SK-N-SH treated with all-trans-retinoic acid at 6 μM for 48 hours (cell line): ENCODE measurements at regions not wholly inside any gene's neighbourhood (a gene's known extent, or its start where the extent isn't known, plus 50 kb on each side); places are given as distances from the start of the nearest gene placed in this dataset.

Source experiments
- BACH2 ChIP-seq: fragments of 250-450 bp; sonication (Bioruptor Pico); IDR thresholded peaks from 2 replicates; pipeline ENCODE4 v1.9.0; 2021; ENCODE audit warnings: mild to moderate bottlenecking, borderline replicate concordance
- TCF4 ChIP-seq: fragments of 250-450 bp; sonication (Bioruptor Pico); IDR thresholded peaks from 2 replicates; pipeline ENCODE4 v1.8.0; 2021; ENCODE audit warnings: mild to moderate bottlenecking, moderate library complexity, borderline replicate concordance
- ZFP3 ChIP-seq: fragments of 250-450 bp; sonication (Bioruptor Pico); IDR thresholded peaks from 2 replicates; pipeline ENCODE4 v1.5.0; 2020; ENCODE audit warnings: mild to moderate bottlenecking, moderate library complexity
- ZFP30 ChIP-seq: fragments of 450-650 bp; formaldehyde crosslinking; IDR thresholded peaks from 2 replicates; pipeline ENCODE4 v1.5.0; 2022; ENCODE audit warnings: mild to moderate bottlenecking, moderate library complexity
- TF ChIP-seq, protein P1 (sequence below): fragments of 250-450 bp; sonication (Bioruptor Pico); IDR thresholded peaks from 2 replicates; pipeline ENCODE4 v1.8.0; 2020; ENCODE audit warnings: mild to moderate bottlenecking, moderate library complexity, borderline replicate concordance
- TF ChIP-seq, protein P2 (sequence below): fragments of 250-450 bp; sonication (Bioruptor Pico); IDR thresholded peaks from 2 replicates; pipeline ENCODE4 v1.8.0; 2021; ENCODE audit warnings: low read depth, mild to moderate bottlenecking, moderate library complexity, borderline replicate concordance

DNA sequence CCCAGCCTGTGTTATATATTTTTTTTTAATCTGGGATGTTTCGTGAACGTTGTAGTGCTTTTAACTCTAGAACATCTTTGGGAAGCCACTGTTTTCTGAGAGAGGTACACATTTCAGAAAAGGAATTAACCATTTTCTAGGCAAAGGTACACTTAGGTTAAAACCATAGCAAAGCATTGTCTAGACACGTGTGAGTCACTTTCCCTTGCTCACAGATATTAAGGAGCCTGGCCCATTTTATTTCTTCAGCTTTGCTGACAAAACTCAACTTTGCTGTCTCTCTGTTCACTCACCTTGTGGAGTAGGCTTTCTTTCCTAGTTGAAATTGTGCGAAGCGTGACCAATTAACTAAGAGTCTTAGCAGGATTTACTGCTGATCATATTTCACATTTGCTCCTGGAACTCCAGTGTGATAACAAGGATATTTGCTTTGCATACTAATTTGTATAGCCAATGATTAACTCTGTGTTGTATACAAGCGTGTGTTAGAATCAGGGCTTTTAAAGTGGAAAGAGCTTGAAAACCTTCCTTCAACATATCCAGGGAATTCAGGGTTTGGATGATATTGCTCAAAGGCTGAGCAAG lies 215.0 kb upstream of the AGAP1 start:
- TF ChIP-seq BACH2 (CRISPR knock-in tag) (no peak), TCF4 (CRISPR knock-in tag) (no peak), ZFP3 (no peak), ZFP30 (CRISPR knock-in tag) (no peak)
- TF ChIP-seq, protein P1, sequence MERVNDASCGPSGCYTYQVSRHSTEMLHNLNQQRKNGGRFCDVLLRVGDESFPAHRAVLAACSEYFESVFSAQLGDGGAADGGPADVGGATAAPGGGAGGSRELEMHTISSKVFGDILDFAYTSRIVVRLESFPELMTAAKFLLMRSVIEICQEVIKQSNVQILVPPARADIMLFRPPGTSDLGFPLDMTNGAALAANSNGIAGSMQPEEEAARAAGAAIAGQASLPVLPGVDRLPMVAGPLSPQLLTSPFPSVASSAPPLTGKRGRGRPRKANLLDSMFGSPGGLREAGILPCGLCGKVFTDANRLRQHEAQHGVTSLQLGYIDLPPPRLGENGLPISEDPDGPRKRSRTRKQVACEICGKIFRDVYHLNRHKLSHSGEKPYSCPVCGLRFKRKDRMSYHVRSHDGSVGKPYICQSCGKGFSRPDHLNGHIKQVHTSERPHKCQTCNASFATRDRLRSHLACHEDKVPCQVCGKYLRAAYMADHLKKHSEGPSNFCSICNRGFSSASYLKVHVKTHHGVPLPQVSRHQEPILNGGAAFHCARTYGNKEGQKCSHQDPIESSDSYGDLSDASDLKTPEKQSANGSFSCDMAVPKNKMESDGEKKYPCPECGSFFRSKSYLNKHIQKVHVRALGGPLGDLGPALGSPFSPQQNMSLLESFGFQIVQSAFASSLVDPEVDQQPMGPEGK (CRISPR knock-in tag), result no peak
- TF ChIP-seq, protein P2, sequence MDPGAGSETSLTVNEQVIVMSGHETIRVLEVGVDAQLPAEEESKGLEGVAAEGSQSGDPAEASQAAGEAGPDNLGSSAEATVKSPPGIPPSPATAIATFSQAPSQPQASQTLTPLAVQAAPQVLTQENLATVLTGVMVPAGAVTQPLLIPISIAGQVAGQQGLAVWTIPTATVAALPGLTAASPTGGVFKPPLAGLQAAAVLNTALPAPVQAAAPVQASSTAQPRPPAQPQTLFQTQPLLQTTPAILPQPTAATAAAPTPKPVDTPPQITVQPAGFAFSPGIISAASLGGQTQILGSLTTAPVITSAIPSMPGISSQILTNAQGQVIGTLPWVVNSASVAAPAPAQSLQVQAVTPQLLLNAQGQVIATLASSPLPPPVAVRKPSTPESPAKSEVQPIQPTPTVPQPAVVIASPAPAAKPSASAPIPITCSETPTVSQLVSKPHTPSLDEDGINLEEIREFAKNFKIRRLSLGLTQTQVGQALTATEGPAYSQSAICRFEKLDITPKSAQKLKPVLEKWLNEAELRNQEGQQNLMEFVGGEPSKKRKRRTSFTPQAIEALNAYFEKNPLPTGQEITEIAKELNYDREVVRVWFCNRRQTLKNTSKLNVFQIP (CRISPR knock-in tag), result no peak
